Ureter (tissue), 1 donor: ENCODE measurements at regions not wholly inside any gene's neighbourhood (a gene's known extent, or its start where the extent isn't known, plus 50 kb on each side); places are given as distances from the start of the nearest gene placed in this dataset.
"Not testable (repeated sequence)": the region's sequence is repeated elsewhere in the genome, so short reads cannot be mapped to it uniquely, and the experiment has no call there.

ENCODE experiments used
- DNase-seq: peaks from one replicate; pipeline ENCODE4 v3.0.0-alpha.2; 2020; ENCODE audit warnings: low spot score
- donor health status: DM: yes; HTN: yes; CAD: no.

GRCh38 chr3:77707281-77707680, 667.4 kb downstream of the ROBO2 start:
- DNase-seq = no peak

GRCh38 chr3:77709155-77709554, 669.3 kb downstream of the ROBO2 start:
- no peak for DNase-seq

- no peak for DNase-seq
Observed at GRCh38 chr3:77718311-77718710, 678.4 kb downstream of the ROBO2 start.

GRCh38 chr3:77720460-77720971, 680.6 kb downstream of the ROBO2 start:
- DNase-seq = no peak

GRCh38 chr3:77726517-77726916, 686.6 kb downstream of the ROBO2 start:
- DNase-seq = no peak

- no peak for DNase-seq
Observed at GRCh38 chr3:77746048-77746447, 706.1 kb downstream of the ROBO2 start.

GRCh38 chr3:77746892-77747291, 707.0 kb downstream of the ROBO2 start:
- no peak for DNase-seq

- not testable (repeated sequence) for DNase-seq
Observed at GRCh38 chr3:77756397-77756975, 716.6 kb downstream of the ROBO2 start.

GRCh38 chr3:77772459-77772858, 732.6 kb downstream of the ROBO2 start:
- no peak for DNase-seq

- no peak for DNase-seq
Observed at GRCh38 chr3:77773084-77773483, 733.2 kb downstream of the ROBO2 start.

GRCh38 chr3:77780278-77780996, 740.5 kb downstream of the ROBO2 start:
- no peak for DNase-seq

GRCh38 chr3:77786216-77786615, 746.3 kb downstream of the ROBO2 start:
- no peak for DNase-seq

GRCh38 chr3:77795013-77795412, 755.1 kb downstream of the ROBO2 start:
- DNase-seq = no peak

- no peak for DNase-seq
Observed at GRCh38 chr3:77799278-77799677, 759.4 kb downstream of the ROBO2 start.

GRCh38 chr3:77800893-77801292, 761.0 kb downstream of the ROBO2 start:
- no peak for DNase-seq

GRCh38 chr3:77807312-77807711, 767.4 kb downstream of the ROBO2 start:
- DNase-seq = no peak

- DNase-seq = no peak
Observed at GRCh38 chr3:77814845-77815244, 774.9 kb downstream of the ROBO2 start.

GRCh38 chr3:77815467-77815866, 775.6 kb downstream of the ROBO2 start:
- DNase-seq = no peak

- no peak for DNase-seq
Observed at GRCh38 chr3:77816366-77816765, 776.5 kb downstream of the ROBO2 start.

- DNase-seq = no peak
Observed at GRCh38 chr3:77825001-77825827, 785.3 kb downstream of the ROBO2 start.

- no peak for DNase-seq
Observed at GRCh38 chr3:77835921-77836320, 796.0 kb downstream of the ROBO2 start.

- DNase-seq = no peak
Observed at GRCh38 chr3:77837456-77838025, 797.6 kb downstream of the ROBO2 start.
